ENCODE measurements at regions not wholly inside any gene's neighbourhood (a gene's known extent, or its start where the extent isn't known, plus 50 kb on each side); places are given as distances from the start of the nearest gene placed in this dataset.

DNA sequence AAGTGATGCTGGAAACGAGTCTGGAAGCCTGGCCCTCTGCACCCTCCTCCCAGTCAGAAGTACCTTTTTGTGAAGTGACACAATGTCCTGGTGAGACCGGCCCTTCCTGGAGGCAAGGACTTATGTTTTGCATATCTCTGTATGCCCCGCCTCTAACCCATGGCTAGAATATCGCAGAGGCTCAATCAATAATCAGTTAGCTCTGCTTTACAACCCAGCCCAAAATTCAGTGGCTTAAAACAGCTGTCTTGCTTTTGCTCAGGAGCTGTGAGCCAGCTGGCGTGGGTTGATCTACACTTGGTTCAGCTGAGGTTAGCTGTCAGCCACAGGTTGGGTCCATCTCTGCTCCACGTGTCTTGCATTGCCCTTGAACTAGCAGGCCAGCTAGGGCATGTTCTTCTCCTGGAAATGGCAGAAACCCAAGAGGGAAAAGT lies 98.8 kb upstream of the METTL14 start:
- TF ChIP-seq ZNF331 (CRISPR knock-in tag; IDR thresholded peaks at IDR 0.05; ENCODE audit: low read depth) (no peak), EZH2 (IDR thresholded peaks at IDR 0.05; ENCODE audit: low read depth, unreplicated experiment) (no peak), CREB1 (CRISPR knock-in tag; IDR thresholded peaks at IDR 0.05; ENCODE audit: low read depth) (no peak), JUNB (IDR thresholded peaks at IDR 0.05; ENCODE audit: unreplicated experiment) (no peak), POLR2AphosphoS5 (IDR thresholded peaks at IDR 0.05; ENCODE audit: low read depth) (no peak), ZNF114 (CRISPR knock-in tag; IDR thresholded peaks at IDR 0.05) (no peak), EZH2phosphoT487 (IDR thresholded peaks at IDR 0.05; ENCODE audit: unreplicated experiment) (no peak)
- TF ChIP-seq, protein P1, sequence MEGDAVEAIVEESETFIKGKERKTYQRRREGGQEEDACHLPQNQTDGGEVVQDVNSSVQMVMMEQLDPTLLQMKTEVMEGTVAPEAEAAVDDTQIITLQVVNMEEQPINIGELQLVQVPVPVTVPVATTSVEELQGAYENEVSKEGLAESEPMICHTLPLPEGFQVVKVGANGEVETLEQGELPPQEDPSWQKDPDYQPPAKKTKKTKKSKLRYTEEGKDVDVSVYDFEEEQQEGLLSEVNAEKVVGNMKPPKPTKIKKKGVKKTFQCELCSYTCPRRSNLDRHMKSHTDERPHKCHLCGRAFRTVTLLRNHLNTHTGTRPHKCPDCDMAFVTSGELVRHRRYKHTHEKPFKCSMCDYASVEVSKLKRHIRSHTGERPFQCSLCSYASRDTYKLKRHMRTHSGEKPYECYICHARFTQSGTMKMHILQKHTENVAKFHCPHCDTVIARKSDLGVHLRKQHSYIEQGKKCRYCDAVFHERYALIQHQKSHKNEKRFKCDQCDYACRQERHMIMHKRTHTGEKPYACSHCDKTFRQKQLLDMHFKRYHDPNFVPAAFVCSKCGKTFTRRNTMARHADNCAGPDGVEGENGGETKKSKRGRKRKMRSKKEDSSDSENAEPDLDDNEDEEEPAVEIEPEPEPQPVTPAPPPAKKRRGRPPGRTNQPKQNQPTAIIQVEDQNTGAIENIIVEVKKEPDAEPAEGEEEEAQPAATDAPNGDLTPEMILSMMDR (conservative IDR thresholded peaks at IDR 0.05; ENCODE audit: low read depth in 2 of 2), result no peak
- TF ChIP-seq, protein P2, sequence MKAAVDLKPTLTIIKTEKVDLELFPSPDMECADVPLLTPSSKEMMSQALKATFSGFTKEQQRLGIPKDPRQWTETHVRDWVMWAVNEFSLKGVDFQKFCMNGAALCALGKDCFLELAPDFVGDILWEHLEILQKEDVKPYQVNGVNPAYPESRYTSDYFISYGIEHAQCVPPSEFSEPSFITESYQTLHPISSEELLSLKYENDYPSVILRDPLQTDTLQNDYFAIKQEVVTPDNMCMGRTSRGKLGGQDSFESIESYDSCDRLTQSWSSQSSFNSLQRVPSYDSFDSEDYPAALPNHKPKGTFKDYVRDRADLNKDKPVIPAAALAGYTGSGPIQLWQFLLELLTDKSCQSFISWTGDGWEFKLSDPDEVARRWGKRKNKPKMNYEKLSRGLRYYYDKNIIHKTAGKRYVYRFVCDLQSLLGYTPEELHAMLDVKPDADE (IDR thresholded peaks at IDR 0.05), result no peak
- TF ChIP-seq, protein P3, sequence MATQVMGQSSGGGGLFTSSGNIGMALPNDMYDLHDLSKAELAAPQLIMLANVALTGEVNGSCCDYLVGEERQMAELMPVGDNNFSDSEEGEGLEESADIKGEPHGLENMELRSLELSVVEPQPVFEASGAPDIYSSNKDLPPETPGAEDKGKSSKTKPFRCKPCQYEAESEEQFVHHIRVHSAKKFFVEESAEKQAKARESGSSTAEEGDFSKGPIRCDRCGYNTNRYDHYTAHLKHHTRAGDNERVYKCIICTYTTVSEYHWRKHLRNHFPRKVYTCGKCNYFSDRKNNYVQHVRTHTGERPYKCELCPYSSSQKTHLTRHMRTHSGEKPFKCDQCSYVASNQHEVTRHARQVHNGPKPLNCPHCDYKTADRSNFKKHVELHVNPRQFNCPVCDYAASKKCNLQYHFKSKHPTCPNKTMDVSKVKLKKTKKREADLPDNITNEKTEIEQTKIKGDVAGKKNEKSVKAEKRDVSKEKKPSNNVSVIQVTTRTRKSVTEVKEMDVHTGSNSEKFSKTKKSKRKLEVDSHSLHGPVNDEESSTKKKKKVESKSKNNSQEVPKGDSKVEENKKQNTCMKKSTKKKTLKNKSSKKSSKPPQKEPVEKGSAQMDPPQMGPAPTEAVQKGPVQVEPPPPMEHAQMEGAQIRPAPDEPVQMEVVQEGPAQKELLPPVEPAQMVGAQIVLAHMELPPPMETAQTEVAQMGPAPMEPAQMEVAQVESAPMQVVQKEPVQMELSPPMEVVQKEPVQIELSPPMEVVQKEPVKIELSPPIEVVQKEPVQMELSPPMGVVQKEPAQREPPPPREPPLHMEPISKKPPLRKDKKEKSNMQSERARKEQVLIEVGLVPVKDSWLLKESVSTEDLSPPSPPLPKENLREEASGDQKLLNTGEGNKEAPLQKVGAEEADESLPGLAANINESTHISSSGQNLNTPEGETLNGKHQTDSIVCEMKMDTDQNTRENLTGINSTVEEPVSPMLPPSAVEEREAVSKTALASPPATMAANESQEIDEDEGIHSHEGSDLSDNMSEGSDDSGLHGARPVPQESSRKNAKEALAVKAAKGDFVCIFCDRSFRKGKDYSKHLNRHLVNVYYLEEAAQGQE (IDR thresholded peaks at IDR 0.05; ENCODE audit: unreplicated experiment), result no peak

All from GM23338 (cell line).